ENCODE measurements at regions not wholly inside any gene's neighbourhood (a gene's known extent, or its start where the extent isn't known, plus 50 kb on each side); places are given as distances from the start of the nearest gene placed in this dataset.

DNA sequence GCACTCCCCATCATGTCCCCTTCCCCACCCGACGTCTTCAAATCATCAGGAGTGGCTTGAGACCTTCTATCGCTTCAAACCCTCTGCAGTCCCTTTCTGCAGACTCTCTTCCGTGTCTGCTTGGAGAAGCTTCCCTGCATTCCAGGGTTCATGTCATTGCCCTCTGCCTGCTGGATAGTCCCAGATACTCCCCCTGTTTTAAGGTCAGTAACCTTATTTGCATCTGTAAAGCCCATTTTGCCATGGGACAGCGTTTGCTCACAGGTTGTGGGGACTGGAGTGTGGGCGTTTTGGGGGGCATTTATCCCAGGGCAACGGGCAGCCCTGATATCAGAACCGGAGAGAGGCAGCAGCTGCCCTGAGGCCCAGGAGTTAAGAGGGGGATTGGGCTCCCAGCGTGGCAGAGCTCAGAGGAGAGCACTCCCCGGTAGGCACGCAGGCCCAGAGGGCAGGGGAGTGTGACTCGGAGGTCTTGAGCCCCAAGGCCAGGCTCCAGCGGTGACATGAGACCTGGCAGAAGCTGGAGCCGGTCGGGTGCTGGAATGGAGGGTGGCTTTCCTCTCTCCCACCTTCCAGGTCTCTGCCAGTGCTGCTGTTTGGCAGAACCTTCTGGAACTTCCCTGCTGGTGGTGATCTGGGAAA, 73.8 kb downstream of the RTP5 start:
- no peak for FAIRE-seq

DNA sequence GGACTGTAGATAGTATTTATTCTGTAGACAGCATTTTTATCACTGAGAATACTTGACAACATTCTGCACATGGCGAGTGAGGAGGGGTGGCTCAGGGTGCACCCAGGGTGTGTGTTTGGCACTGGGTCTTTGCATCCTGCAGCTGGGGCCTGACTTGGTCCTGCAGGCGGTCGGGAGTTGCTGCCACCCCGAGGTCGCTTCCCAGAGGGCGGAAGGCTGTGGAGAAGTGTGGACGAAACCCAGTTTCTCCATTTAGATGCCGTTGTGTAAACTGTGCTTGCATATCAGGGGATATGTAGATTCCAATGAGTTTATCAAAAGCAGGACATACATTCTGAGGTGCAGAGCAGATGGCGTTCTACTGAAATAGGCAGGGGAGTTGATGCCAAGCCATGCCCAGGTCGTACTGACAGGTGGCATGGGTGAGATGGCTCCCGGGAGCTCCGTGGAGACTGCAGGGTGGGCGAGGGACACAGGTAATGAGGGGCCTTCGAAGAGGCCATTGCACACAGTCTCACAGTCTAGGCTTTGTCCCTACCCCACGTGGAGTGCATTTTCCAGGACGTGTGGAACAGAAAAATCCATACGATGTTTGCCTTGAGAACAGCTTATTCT, 74.5 kb downstream of the RTP5 start:
- FAIRE-seq = no peak

DNA sequence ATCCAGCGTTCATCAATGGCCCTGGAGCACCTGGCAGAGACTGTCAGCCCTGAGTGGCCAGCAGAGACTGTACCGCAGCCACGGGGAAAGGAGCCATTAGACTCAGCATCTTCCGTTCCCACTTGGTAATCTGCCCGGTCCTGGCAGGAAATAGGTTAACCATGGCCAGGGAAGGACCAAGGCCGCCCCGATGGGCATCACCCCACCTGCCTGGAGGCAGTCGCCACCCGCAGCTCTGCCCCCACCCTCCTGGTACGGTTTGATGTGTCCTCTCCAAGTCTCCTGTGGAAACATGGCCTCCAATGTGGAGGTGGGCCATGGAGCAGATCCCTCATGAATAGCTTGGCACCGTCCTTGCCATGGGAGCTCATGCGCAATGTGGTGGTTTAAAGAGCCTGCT, 75.3 kb downstream of the RTP5 start:
- no peak for FAIRE-seq

DNA sequence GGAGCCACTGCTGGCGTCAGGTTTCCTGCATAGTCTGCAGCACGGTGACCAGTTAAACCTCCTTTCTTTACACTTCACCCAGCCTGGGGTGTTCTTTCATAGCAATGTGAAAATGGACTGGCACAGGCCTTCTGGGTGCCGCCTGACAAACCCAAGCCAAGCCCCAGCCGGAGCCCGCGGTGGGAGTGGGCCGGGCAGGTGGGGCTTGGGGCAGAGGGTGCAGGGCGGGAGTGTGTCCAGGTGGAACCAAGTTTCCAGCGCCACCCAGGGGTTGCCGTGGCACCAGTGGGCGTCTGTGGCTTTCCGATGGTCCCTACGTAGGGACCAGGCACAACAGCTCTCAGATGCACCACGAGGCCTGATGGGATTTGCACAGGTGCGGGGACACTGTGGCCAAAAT, 75.8 kb downstream of the RTP5 start:
- no peak for FAIRE-seq

GRCh38 chr2:241945803-241946202, 76.3 kb downstream of the RTP5 start:
- no peak for FAIRE-seq

DNA sequence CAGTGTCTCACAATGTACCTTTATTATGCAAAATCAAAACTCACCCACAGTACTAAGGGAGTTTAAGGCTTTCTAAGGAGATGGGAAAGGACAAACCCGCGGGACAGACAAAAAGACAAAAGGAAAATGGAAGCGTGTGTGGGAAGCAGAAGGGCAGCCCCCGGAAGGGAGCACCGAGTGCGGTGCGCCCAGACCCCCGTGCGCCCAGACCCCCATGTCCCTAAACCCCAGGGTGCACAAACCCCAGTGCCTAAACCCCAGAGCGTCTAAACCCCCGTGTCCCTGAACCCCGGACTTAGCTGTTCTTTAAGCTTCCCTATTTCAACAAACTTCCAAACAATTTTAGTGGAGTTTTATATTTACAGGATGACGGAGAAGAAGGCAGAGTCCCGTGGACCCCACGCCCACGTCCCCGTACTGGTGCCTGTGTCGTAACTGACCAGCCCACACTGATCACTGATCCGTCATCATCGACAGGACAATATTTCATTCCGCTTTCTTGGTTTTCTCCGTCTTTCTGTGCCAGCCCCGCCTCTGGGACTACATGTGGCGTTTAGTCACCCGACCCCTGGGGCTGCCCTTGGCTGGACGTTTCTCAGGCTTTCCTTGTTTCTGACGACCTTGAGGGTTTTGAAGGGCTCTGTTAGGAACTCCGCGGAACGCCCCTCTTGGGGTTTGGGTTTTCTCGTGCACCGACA, 76.9 kb downstream of the RTP5 start:
- no peak for FAIRE-seq

DNA sequence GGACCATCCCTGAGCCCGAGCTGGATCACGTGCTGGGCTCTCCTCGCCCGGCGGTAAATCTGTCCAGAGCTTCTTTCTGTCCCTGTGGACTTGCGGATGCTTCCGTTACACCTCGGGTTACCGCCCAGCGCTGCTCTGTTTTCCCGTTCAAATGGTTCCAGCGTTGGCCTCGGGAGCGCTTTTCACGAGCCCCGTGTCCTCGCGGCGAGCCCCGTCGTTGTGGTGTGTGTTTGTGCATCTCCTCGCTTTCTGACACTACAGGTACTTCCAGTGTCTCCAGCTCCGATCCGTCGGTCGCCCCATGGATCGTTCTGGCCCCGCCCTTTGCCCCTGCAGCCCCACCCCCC, 77.4 kb downstream of the RTP5 start:
- FAIRE-seq = no peak

GRCh38 chr2:241947401-241947800, 77.9 kb downstream of the RTP5 start:
- no peak for FAIRE-seq

- FAIRE-seq = no peak
Measured at GRCh38 chr2:241947876-241948275, 78.3 kb downstream of the RTP5 start.

GRCh38 chr2:241948299-241948897, 78.9 kb downstream of the RTP5 start:
- no peak for FAIRE-seq

- FAIRE-seq = no peak
Measured at GRCh38 chr2:241948901-241949735, 79.6 kb downstream of the RTP5 start.

GRCh38 chr2:241949736-241950412, 80.3 kb downstream of the RTP5 start:
- FAIRE-seq = no peak

GRCh38 chr2:241950413-241951315, 81.1 kb downstream of the RTP5 start:
- no peak for FAIRE-seq

DNA sequence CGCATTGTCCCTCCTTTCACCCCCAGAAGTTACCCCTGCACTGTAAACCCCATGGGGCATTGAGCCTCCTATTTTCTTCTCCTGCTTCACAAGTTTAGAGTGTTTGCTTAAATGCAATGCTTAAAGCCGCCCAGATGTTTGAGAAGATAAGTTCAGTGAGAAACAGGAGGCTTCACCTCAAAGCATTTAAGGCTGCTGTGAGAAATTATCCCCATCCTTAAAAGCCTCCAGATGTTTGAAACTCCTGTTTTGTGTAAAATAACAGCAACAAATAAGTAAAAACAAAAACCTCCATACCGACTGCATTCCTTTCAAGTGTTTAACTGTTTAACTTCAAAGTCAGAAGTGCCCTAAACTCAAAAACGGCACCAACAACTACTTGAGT, 81.8 kb downstream of the RTP5 start:
- FAIRE-seq = no peak

DNA sequence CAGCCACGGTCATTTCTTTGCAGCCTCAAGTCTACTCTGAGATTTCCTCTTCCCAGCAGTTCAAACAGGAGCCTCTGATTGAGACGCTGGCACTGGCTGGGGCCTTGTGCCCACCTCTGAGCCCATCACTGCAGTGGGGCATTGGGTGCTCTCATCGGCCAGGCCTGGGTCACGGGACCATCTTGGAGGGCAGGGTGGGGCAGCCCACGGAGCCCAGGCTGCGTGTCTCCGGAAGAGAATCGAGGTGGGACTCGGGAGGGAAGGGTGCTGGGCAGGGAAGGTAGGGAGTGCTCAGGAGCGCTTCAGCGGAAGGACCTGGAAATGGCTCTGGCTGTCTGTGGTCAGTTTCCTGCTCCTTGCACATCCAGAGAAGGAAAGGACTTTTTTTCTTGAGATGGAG, 82.4 kb downstream of the RTP5 start:
- FAIRE-seq = no peak

DNA sequence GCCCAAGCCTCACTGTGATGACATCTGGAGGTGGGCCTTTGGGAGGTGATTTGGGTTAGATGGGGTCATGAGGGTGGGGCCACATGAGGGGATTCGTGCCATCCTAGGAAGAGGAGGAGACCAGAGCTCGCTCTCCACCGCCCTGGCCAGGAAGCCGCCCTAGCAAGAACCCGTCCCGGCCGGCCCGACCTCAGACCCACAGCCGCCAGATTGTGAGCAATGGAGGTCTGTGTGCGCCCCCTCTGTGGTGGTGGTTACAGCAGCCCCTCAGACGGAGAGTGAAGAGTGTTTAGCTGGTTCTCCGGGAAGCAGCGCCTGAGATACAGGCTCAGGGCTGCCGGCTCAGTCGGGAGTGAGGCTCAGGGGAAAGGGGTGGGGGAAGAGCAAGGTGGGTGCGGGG, 83.3 kb downstream of the RTP5 start:
- FAIRE-seq = no peak

DNA sequence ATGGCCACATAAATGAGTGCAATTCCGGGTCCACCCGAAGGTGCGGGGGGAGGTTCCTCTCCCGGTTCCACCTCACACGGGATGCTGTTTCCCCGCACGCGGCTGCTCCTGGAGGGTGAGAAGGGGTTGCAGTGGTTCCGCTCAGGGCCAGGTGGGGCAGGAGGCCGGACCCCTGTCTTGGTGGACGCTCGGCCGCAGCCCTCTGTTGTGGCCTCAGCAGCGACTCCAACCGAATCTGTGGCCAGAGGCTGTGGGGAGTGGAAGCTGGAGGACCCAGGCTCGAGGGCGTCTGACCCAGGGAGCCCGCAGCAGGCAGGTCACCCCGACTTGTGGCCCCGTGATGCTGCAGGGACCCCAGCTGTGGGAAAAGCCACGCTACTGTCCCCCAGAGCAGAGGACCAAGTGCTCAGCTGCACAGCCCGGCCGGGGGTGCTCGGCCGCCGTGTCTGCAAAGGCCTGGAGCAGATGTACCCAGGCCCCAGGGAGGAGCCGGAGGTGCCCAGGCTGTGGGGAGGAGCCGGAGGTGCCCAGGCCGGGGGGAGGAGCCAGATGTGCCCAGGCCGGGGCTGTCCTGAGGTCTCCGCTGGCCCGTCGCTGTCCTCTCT, 83.9 kb downstream of the RTP5 start:
- no peak for FAIRE-seq

DNA sequence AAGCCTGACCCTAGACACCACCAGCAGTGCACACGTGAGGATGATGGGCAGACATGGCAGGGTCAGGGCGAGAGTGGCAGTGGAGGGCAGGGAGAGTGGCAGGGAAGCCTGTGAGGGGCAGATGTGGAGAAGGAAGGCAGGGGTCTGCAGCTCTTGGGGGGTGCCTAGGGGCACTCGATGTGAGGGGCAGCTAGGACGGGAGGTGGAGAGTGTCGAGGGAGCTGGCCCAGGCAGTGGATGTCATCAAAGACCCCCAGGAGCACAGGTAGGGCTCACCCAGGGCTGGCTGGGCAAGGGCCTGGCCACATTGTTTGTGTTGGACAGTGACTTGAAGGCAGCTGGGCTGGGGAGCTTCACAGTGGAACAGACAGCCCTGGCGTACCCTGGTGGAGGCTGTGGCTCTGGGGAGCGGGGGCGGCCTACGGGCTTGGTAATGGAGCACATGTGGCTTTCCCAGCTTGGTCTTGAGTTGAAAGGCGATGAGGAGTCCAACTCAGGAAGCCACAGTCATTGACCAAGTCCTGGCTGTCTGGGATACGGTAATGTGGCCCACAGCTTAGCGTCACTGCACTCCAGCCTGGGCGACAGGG, 87.1 kb downstream of the RTP5 start:
- FAIRE-seq = no peak

GRCh38 chr2:241957276-241957675, 87.7 kb downstream of the RTP5 start:
- FAIRE-seq = no peak

DNA sequence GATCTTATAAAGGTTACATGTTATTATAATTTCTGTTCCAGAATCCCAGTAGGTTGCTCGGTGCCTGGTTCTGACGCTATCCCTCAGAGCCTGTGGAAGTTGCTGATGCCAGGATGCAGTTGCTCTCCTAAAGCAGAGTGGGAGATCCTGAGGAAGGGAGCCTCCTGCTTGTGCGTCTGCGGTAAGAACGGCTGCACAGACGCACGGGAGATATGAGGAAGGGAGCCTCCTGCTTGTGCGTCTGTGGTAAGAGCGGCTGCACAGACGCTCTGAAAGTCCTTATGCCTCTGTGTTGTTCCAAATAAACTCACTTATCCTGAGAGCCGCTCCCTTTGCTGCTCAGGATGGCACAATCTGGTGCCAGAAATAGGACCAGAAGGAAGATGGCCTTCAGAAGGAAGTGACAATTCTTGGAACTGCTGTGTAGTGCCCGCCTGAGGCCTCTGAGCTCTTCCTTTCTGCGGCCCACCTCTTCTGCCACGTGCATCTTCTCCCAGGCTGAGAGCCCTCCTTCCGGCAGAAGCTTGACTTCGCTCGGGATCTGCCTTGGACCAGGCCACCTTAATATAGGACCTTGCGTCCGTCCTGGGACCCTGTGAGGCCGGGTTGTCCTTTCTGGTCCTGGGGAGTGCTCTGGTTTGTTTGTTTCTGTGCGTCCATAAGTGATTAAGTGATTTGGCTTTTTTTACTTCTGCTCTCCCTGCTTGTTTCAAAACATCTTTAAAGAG, 89.5 kb downstream of the RTP5 start:
- no peak for FAIRE-seq
